Tibial artery (tissue), 4 donors: ENCODE measurements at regions not wholly inside any gene's neighbourhood (a gene's known extent, or its start where the extent isn't known, plus 50 kb on each side); places are given as distances from the start of the nearest gene placed in this dataset.

Experiments
- DNase-seq, 2 donors: peaks; one replicate each; pipeline ENCODE4 v3.0.0-alpha.2; 2019
- H3K27ac ChIP-seq, 2 donors: fragments of 200-600 bp; sonication (generic) in 1 of 2; 1 replicate in 1 of 2; 2 replicates in 1 of 2; pipeline ENCODE4 v1.5.1; 2018 to 2019; ENCODE audit warnings: mild to moderate bottlenecking in 1 of 2
- H3K27me3 ChIP-seq, 2 donors: fragments of 200-600 bp; sonication (generic) in 1 of 2; one replicate each; pipeline versions ENCODE4 v1.5.1 to v1.6.0; 2016 to 2019
- H3K36me3 ChIP-seq, 3 donors: fragments of 200-600 bp; sonication (generic) in 2 of 3; one replicate each; pipeline ENCODE4 v1.5.1; 2016 to 2019; ENCODE audit warnings: mild to moderate bottlenecking in 2 of 3
- H3K4me1 ChIP-seq, 4 donors: fragments of 200-600 bp; sonication (generic) in 2 of 4; 1 replicate in 3 of 4; 2 replicates in 1 of 4; pipeline ENCODE4 v1.5.1; 2016 to 2019
- H3K4me3 ChIP-seq, 2 donors: fragments of 200-600 bp; sonication (generic) in 1 of 2; 1 replicate in 1 of 2; 2 replicates in 1 of 2; pipeline ENCODE4 v1.5.1; 2018 to 2019; ENCODE audit warnings: mild to moderate bottlenecking in 2 of 2
- H3K9me3 ChIP-seq, 3 donors: fragments of 200-600 bp; sonication (generic) in 1 of 3; one replicate each; pipeline ENCODE4 v1.5.1; 2016 to 2019
- intact Hi-C: fragments of 100-400 bp; cut with DNase I; formaldehyde crosslinking; loops from one replicate; pipeline ENCODE4 v1.15.0; 2023; ENCODE audit warnings: low total_unique reads
- TF ChIP-seq, protein P1 (sequence below), 2 experiments: fragments of 200-600 bp in 1 of 2; fragments of 450-650 bp in 1 of 2; IDR thresholded peaks; one replicate each; pipeline ENCODE4 v1.5.1; 2017 to 2019; ENCODE audit warnings: antibody characterized with exemption in 2 of 2, mild to moderate bottlenecking in 1 of 2, moderate library complexity in 1 of 2

GRCh38 chr2:136715146-136715545, 50.2 kb upstream of the THSD7B start:
- no peak overlapping the region for H3K4me3 ChIP-seq
- H3K27me3 ChIP-seq: no peaks in the 10 kb centered on the region
- intact Hi-C loops: no loop called here
- no peaks in the 10 kb centered on the region for H3K9me3 ChIP-seq
- no peaks in the 10 kb centered on the region for H3K4me1 ChIP-seq
- TF ChIP-seq, protein P1, sequence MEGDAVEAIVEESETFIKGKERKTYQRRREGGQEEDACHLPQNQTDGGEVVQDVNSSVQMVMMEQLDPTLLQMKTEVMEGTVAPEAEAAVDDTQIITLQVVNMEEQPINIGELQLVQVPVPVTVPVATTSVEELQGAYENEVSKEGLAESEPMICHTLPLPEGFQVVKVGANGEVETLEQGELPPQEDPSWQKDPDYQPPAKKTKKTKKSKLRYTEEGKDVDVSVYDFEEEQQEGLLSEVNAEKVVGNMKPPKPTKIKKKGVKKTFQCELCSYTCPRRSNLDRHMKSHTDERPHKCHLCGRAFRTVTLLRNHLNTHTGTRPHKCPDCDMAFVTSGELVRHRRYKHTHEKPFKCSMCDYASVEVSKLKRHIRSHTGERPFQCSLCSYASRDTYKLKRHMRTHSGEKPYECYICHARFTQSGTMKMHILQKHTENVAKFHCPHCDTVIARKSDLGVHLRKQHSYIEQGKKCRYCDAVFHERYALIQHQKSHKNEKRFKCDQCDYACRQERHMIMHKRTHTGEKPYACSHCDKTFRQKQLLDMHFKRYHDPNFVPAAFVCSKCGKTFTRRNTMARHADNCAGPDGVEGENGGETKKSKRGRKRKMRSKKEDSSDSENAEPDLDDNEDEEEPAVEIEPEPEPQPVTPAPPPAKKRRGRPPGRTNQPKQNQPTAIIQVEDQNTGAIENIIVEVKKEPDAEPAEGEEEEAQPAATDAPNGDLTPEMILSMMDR (IDR thresholded peaks at IDR 0.05): no peak
- H3K27ac ChIP-seq: no peak overlapping the region
- H3K36me3 ChIP-seq: no peaks in the 10 kb centered on the region
- no peak for DNase-seq

- intact Hi-C loops: no loop called here
- no peaks in the 10 kb centered on the region for H3K9me3 ChIP-seq
- no peaks in the 10 kb centered on the region for H3K4me1 ChIP-seq
- no peak overlapping the region for H3K27ac ChIP-seq
- TF ChIP-seq, protein P1 (IDR thresholded peaks at IDR 0.05): no peak
- H3K27me3 ChIP-seq: no peaks in the 10 kb centered on the region
- H3K36me3 ChIP-seq: no peaks in the 10 kb centered on the region
- no peak overlapping the region for H3K4me3 ChIP-seq
- no peak for DNase-seq
Measured at GRCh38 chr2:136714452-136714951, 50.8 kb upstream of the THSD7B start.

GRCh38 chr2:136713739-136714138, 51.6 kb upstream of the THSD7B start:
- no peaks in the 10 kb centered on the region for H3K27me3 ChIP-seq
- TF ChIP-seq, protein P1 (IDR thresholded peaks at IDR 0.05): no peak
- no peaks in the 10 kb centered on the region for H3K36me3 ChIP-seq
- H3K4me3 ChIP-seq: no peak overlapping the region
- H3K9me3 ChIP-seq: no peaks in the 10 kb centered on the region
- H3K4me1 ChIP-seq: no peaks in the 10 kb centered on the region
- DNase-seq: no peak
- no peak overlapping the region for H3K27ac ChIP-seq
- intact Hi-C loops: no loop called here

- Histone ChIP-seq H3K4me3 (no peak overlapping the region), H3K36me3 (no peaks in the 10 kb centered on the region), H3K4me1 (no peaks in the 10 kb centered on the region), H3K27me3 (no peaks in the 10 kb centered on the region), H3K9me3 (no peaks in the 10 kb centered on the region), H3K27ac (no peak overlapping the region)
- intact Hi-C loops: no loop called here
- no peak for DNase-seq
- TF ChIP-seq, protein P1 (IDR thresholded peaks at IDR 0.05): no peak
Measured at GRCh38 chr2:136705336-136705735, 60.0 kb upstream of the THSD7B start.

GRCh38 chr2:136703214-136703613, 62.1 kb upstream of the THSD7B start:
- intact Hi-C loops: no loop called here

More at GRCh38 chr2:136703214-136703613, 62.1 kb upstream of the THSD7B start:
- Histone ChIP-seq H3K27ac (no peak overlapping the region), H3K4me1 (no peaks in the 10 kb centered on the region), H3K27me3 (no peaks in the 10 kb centered on the region), H3K36me3 (no peaks in the 10 kb centered on the region), H3K9me3 (peaks cover 0 to 10% (median 0%) of the 10 kb centered on the region in 3 donors), H3K4me3 (no peak overlapping the region)
- TF ChIP-seq, protein P1 (IDR thresholded peaks at IDR 0.05): no peak
- DNase-seq: no peak
